H1 (cell line): ENCODE measurements at regions not wholly inside any gene's neighbourhood (a gene's known extent, or its start where the extent isn't known, plus 50 kb on each side); places are given as distances from the start of the nearest gene placed in this dataset.

ENCODE experiments used
- CTCF ChIA-PET: fragments of 300-600 bp; sonication (Branson Sonifier 250); formaldehyde crosslinking; loops from one replicate; lab custom pipeline; 2021; ENCODE audit not compliant: partially characterized antibody; lab: Charles Lee
- POLR2A ChIA-PET: fragments of 300-600 bp; sonication (Branson Sonifier 250); formaldehyde crosslinking; loops from one replicate; lab custom pipeline; 2021; ENCODE audit warnings: inconsistent platforms; ENCODE audit not compliant: partially characterized antibody; lab: Charles Lee
- DNase-seq, 2 experiments: peaks; one replicate each; pipeline versions ENCODE4 v3.0.0 to v3.0.0-alpha.2; 2010 to 2022; ENCODE audit warnings: low spot score in 2 of 2, low read depth in 1 of 2, mixed read lengths in 1 of 2
- FAIRE-seq: peaks from 2 replicates; lab custom pipeline; 2011; peaks lifted over from hg19 to GRCh38; lab: Jason Lieb, UNC
- H2AFZ ChIP-seq: 2 replicates; pipeline ENCODE4 v1.8.1; 2012; ENCODE audit warnings: low read length, inconsistent platforms
- H2AK5ac ChIP-seq: 2 replicates; pipeline ENCODE4 v1.6.1; 2013; ENCODE audit warnings: low read depth, low read length
- H2BK120ac ChIP-seq: replicated peaks from 2 replicates; pipeline ENCODE3; 2013; ENCODE audit warnings: low read depth, low read length, inconsistent platforms
- H2BK12ac ChIP-seq: 2 replicates; pipeline ENCODE4 v1.6.1; 2013; ENCODE audit warnings: low read depth, low read length
- H2BK15ac ChIP-seq: 2 replicates; pipeline ENCODE4 v1.6.1; 2013; ENCODE audit warnings: low read length
- H2BK20ac ChIP-seq: 2 replicates; pipeline ENCODE4 v1.6.1; 2013; ENCODE audit warnings: low read length
- H2BK5ac ChIP-seq: 2 replicates; pipeline ENCODE4 v1.6.1; 2013; ENCODE audit warnings: low read depth, low read length
- H3K14ac ChIP-seq: 2 replicates; pipeline ENCODE4 v1.6.1; 2013; ENCODE audit warnings: inconsistent platforms; ENCODE audit not compliant: insufficient read length
- H3K18ac ChIP-seq: 2 replicates; pipeline ENCODE4 v1.6.1; 2013; ENCODE audit warnings: low read length; ENCODE audit errors: extremely low read depth
- H3K23ac ChIP-seq: 2 replicates; pipeline ENCODE4 v1.6.1; 2013; ENCODE audit warnings: inconsistent platforms; ENCODE audit not compliant: insufficient read length
- H3K23me2 ChIP-seq: 2 replicates; pipeline ENCODE4 v1.6.1; 2013; ENCODE audit warnings: low read depth, low read length
- H3K27ac ChIP-seq: 2 replicates; pipeline ENCODE4 v1.6.1; 2011; ENCODE audit warnings: low read depth, low read length, inconsistent platforms
- H3K27me3 ChIP-seq, 4 experiments: replicated peaks in 1 of 4; 1 replicate in 1 of 4; 2 replicates in 3 of 4; pipeline versions ENCODE4 v1.6.1 to v1.8.1; 2011 to 2013; ENCODE audit warnings: low read length in 3 of 4, mild to moderate bottlenecking in 3 of 4, inconsistent platforms in 2 of 4, mixed read lengths in 2 of 4, moderate library complexity in 1 of 4; ENCODE audit not compliant: control insufficient read depth in 3 of 4, insufficient read depth in 3 of 4; ENCODE audit errors: extremely low read depth in 1 of 4
- H3K36me3 ChIP-seq, 4 experiments: 2 replicates each; pipeline versions ENCODE4 v1.6.1 to v1.8.1; 2011 to 2013; ENCODE audit warnings: mild to moderate bottlenecking in 4 of 4, low read length in 3 of 4, moderate library complexity in 2 of 4, control low read depth in 1 of 4, inconsistent platforms in 1 of 4; ENCODE audit not compliant: insufficient read depth in 4 of 4, control insufficient read depth in 2 of 4
- H3K4ac ChIP-seq: replicated peaks from 2 replicates; pipeline ENCODE3; 2013; ENCODE audit warnings: low read length, low read depth, mixed read lengths, inconsistent platforms; ENCODE audit not compliant: insufficient read length
- H3K4me1 ChIP-seq, 4 experiments: replicated peaks in 1 of 4; 1 replicate in 1 of 4; 2 replicates in 3 of 4; pipeline versions ENCODE4 v1.6.1 to v1.8.1; 2011 to 2013; ENCODE audit warnings: low read length in 3 of 4, inconsistent platforms in 2 of 4, mixed read lengths in 1 of 4; ENCODE audit not compliant: insufficient read depth in 4 of 4, control insufficient read depth in 3 of 4
- H3K4me2 ChIP-seq, 2 experiments: 2 replicates each; pipeline versions ENCODE4 v1.6.1 to v1.8.1; 2011 to 2013; ENCODE audit warnings: low read depth in 2 of 2, low read length in 2 of 2, control low read depth in 1 of 2, inconsistent platforms in 1 of 2, mild to moderate bottlenecking in 1 of 2; ENCODE audit not compliant: insufficient read depth in 1 of 2
- H3K4me3 ChIP-seq, 4 experiments: fragments of 200-600, 300-600 bp in 1 of 4; sonication (generic), shearing (Covaris generic), sonication (Bioruptor Twin) in 1 of 4; 2 replicates each; pipeline versions ENCODE4 v1.5.1 to v1.8.1; 2011 to 2016; ENCODE audit warnings: low read length in 4 of 4, low read depth in 3 of 4, control low read depth in 2 of 4, inconsistent platforms in 2 of 4, mild to moderate bottlenecking in 2 of 4, mixed read lengths in 1 of 4, moderate library complexity in 1 of 4; ENCODE audit not compliant: insufficient read depth in 2 of 4; ENCODE audit errors: extremely low read depth in 1 of 4
- H3K56ac ChIP-seq: replicated peaks from 2 replicates; pipeline ENCODE3; 2013; ENCODE audit warnings: low read depth, mild to moderate bottlenecking, mixed read lengths, low read length, inconsistent platforms; ENCODE audit not compliant: insufficient read length
- H3K79me1 ChIP-seq: 2 replicates; pipeline ENCODE4 v1.6.1; 2013; ENCODE audit warnings: low read depth, low read length, control low read depth
- H3K79me2 ChIP-seq, 2 experiments: 2 replicates each; pipeline versions ENCODE4 v1.6.1 to v1.8.1; 2012 to 2013; ENCODE audit warnings: low read length in 2 of 2, mild to moderate bottlenecking in 2 of 2, inconsistent platforms in 1 of 2; ENCODE audit not compliant: insufficient read depth in 2 of 2, control insufficient read depth in 1 of 2
- H3K9ac ChIP-seq, 4 experiments: replicated peaks in 1 of 4; 1 replicate in 1 of 4; 2 replicates in 3 of 4; pipeline versions ENCODE4 v1.6.1 to v1.8.1; 2011 to 2013; ENCODE audit warnings: low read depth in 3 of 4, low read length in 3 of 4, control low read depth in 2 of 4, mild to moderate bottlenecking in 2 of 4, moderate library complexity in 2 of 4, inconsistent platforms in 1 of 4; ENCODE audit errors: extremely low read depth in 1 of 4
- H3K9me3 ChIP-seq, 2 experiments: 2 replicates each; pipeline versions ENCODE4 v1.6.1 to v1.8.1; 2012 to 2013; ENCODE audit warnings: mild to moderate bottlenecking in 2 of 2, moderate library complexity in 2 of 2, control low read depth in 1 of 2, inconsistent platforms in 1 of 2, low read depth in 1 of 2, low read length in 1 of 2, mixed read lengths in 1 of 2; ENCODE audit not compliant: insufficient read depth in 2 of 2
- H4K20me1 ChIP-seq, 2 experiments: replicated peaks in 1 of 2; 2 replicates each; pipeline versions ENCODE3 to v1.8.1; 2011 to 2013; ENCODE audit warnings: inconsistent platforms in 2 of 2, low read length in 2 of 2, mild to moderate bottlenecking in 1 of 2; ENCODE audit not compliant: insufficient read depth in 2 of 2, control insufficient read depth in 1 of 2
- H4K5ac ChIP-seq: 2 replicates; pipeline ENCODE4 v1.6.1; 2013; ENCODE audit warnings: low read length, low read depth, mixed read lengths, inconsistent platforms; ENCODE audit not compliant: insufficient read length
- H4K8ac ChIP-seq: 2 replicates; pipeline ENCODE4 v1.8.0; 2013; ENCODE audit warnings: mild to moderate bottlenecking, moderate library complexity, low read length, inconsistent platforms; ENCODE audit not compliant: insufficient read depth; ENCODE audit errors: extremely low read depth
- H4K91ac ChIP-seq: replicated peaks from 2 replicates; pipeline ENCODE3; 2013; ENCODE audit warnings: low read length, mixed read lengths, inconsistent platforms; ENCODE audit not compliant: insufficient read length
- ASH2L ChIP-seq: fragments of 200-600, 300-600 bp; sonication (generic); IDR thresholded peaks from one replicate; pipeline ENCODE4 v1.7.1; 2017; ENCODE audit warnings: low read length
- CHD1 ChIP-seq: IDR thresholded peaks from 2 replicates; pipeline ENCODE4 v1.6.1; 2012; ENCODE audit warnings: low read depth, low read length, improper control_type of control experiment
- FOSL1 ChIP-seq: IDR thresholded peaks from 2 replicates; pipeline ENCODE4 v1.6.1; 2011; ENCODE audit warnings: mild to moderate bottlenecking, low read depth, low read length, moderate library complexity; ENCODE audit not compliant: insufficient read depth
- GABPA ChIP-seq: IDR thresholded peaks from 2 replicates; pipeline ENCODE4 v1.6.1; 2011; ENCODE audit warnings: mild to moderate bottlenecking, low read length, moderate library complexity, borderline replicate concordance; ENCODE audit not compliant: insufficient read depth
- JUN ChIP-seq: IDR thresholded peaks from 2 replicates; pipeline ENCODE4 v1.6.1; 2011; ENCODE audit warnings: low read depth, mild to moderate bottlenecking, improper control_type of control experiment, low read length
- KDM5A ChIP-seq: fragments of 200-600 bp; IDR thresholded peaks from 2 replicates; pipeline ENCODE4 v1.7.1; 2012; ENCODE audit warnings: mild to moderate bottlenecking, low read length, inconsistent platforms, mixed read lengths
- POLR2AphosphoS5 ChIP-seq: IDR thresholded peaks from 2 replicates; pipeline ENCODE4 v1.6.1; 2011; ENCODE audit warnings: low read depth, low read length
- SIRT6 ChIP-seq: IDR thresholded peaks from one replicate; pipeline ENCODE4 v1.7.1; 2012; ENCODE audit warnings: low read length, inconsistent platforms
- SIX5 ChIP-seq: IDR thresholded peaks from 2 replicates; pipeline ENCODE4 v1.6.1; 2011; ENCODE audit warnings: mild to moderate bottlenecking, low read depth, low read length
- SP2 ChIP-seq: IDR thresholded peaks from 2 replicates; pipeline ENCODE4 v1.6.1; 2012; ENCODE audit warnings: mild to moderate bottlenecking, low read length, inconsistent platforms
- TAF7 ChIP-seq: optimal IDR thresholded peaks from 2 replicates; pipeline ENCODE3; 2011; ENCODE audit warnings: low read depth, mild to moderate bottlenecking, inconsistent platforms, low read length, moderate library complexity, borderline replicate concordance
- TEAD4 ChIP-seq: IDR thresholded peaks from 2 replicates; pipeline ENCODE4 v1.6.1; 2012; ENCODE audit warnings: low read depth, low read length, inconsistent platforms, mixed read lengths
- WGBS, 2 experiments: shearing (Covaris generic) in 1 of 2; methylation state at CpG; one replicate each; pipeline versions ENCODE4 v1.1.6 to v1.1.7; 2013 to 2015; ENCODE audit warnings: low lambda C conversion rate in 2 of 2, mixed read lengths in 2 of 2, inconsistent platforms in 1 of 2, low coverage in 1 of 2, missing lambda C conversion rate in 1 of 2; ENCODE audit not compliant: insufficient replicate concordance in 2 of 2, insufficient coverage in 1 of 2, insufficient read length in 1 of 2; ENCODE audit errors: extremely low coverage in 1 of 2, missing lambda C conversion rate in 1 of 2; 5-methylcytosine and 5-hydroxymethylcytosine counted together
- TF ChIP-seq, protein P1 (sequence below): IDR thresholded peaks from 2 replicates; pipeline ENCODE4 v1.6.1; 2012; ENCODE audit warnings: low read length, inconsistent platforms

DNA sequence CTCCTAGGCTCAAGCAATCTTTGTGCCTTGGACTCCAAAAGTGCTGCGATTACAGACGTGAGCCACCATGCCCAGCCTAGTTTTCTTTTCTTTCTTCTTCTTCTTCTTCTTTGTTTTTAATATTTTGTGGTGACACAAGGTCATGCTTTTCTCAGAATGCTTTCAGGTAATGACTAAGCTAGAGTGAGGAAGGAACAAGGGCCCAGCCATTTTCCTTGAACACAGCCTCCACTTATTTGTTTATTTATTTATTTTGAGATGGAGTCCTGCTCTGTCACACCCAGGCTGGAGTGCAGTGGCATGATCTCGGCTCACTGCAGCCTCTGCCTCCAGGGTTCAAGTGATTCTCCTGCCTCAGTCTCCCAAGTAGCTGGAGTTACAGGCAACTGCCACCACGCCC is 74.3 kb upstream of the ST3GAL5 start:
- no peak overlapping the region for H3K9ac ChIP-seq
- H2BK20ac ChIP-seq: no peak overlapping the region
- no peaks in the 10 kb centered on the region for H4K20me1 ChIP-seq
- H2BK12ac ChIP-seq: no peak overlapping the region
- FAIRE-seq: no peak
- no peak overlapping the region for H3K23ac ChIP-seq
- no peak overlapping the region for H4K91ac ChIP-seq
- 82% methylated on average over 4 of the region's 4 CpGs; no CpG with 5 or more reads in 1 of the 2 experiments for WGBS, 2 experiments
- no peak overlapping the region for H3K27ac ChIP-seq
- CTCF ChIA-PET: interaction anchor here (1.0 kb wide), 1 partner anchor 16 kb away, joined by 3 read pairs; no protein-coding TSS in a partner anchor
- H3K27me3 ChIP-seq: no peaks in the 10 kb centered on the region
- no peaks in the 10 kb centered on the region for H3K23me2 ChIP-seq
- H3K79me2 ChIP-seq: no peaks in the 10 kb centered on the region
- POLR2A ChIA-PET: no interaction called here
- no peak overlapping the region for H2BK15ac ChIP-seq
- no peaks in the 10 kb centered on the region for H3K79me1 ChIP-seq
- H2BK120ac ChIP-seq: no peak overlapping the region
- no peak overlapping the region for H3K18ac ChIP-seq
- no peak overlapping the region for H3K56ac ChIP-seq
- no peak for DNase-seq
- no peak overlapping the region for H3K4me2 ChIP-seq
- peaks cover 14 to 29% of the 10 kb centered on the region in 2 experiments for H3K9me3 ChIP-seq
- no peak overlapping the region for H3K4ac ChIP-seq
- no peak overlapping the region for H4K5ac ChIP-seq
- H4K8ac ChIP-seq: no peak overlapping the region
- no peak overlapping the region for H2AK5ac ChIP-seq
- no peak overlapping the region for H3K14ac ChIP-seq
- no peaks in the 10 kb centered on the region for H3K36me3 ChIP-seq
- no peaks in the 10 kb centered on the region for H3K4me1 ChIP-seq
- H2BK5ac ChIP-seq: no peak overlapping the region
- no peak overlapping the region for H3K4me3 ChIP-seq
- TF ChIP-seq, protein P1, sequence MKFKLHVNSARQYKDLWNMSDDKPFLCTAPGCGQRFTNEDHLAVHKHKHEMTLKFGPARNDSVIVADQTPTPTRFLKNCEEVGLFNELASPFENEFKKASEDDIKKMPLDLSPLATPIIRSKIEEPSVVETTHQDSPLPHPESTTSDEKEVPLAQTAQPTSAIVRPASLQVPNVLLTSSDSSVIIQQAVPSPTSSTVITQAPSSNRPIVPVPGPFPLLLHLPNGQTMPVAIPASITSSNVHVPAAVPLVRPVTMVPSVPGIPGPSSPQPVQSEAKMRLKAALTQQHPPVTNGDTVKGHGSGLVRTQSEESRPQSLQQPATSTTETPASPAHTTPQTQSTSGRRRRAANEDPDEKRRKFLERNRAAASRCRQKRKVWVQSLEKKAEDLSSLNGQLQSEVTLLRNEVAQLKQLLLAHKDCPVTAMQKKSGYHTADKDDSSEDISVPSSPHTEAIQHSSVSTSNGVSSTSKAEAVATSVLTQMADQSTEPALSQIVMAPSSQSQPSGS: no peak
- TF ChIP-seq GABPA: no peak
- TF ChIP-seq JUN: no peak
- no peak for TF ChIP-seq CHD1
- TF ChIP-seq ASH2L: no peak
- TF ChIP-seq TEAD4: no peak
- no peak for TF ChIP-seq SIX5
- TF ChIP-seq SP2: no peak
- TF ChIP-seq POLR2AphosphoS5: no peak
- no peak for TF ChIP-seq KDM5A
- no peak for TF ChIP-seq FOSL1
- no peak for TF ChIP-seq SIRT6
- no peak for TF ChIP-seq TAF7
- H2AFZ ChIP-seq: no peak overlapping the region
